GM12873 (cell line): ENCODE measurements at regions not wholly inside any gene's neighbourhood (a gene's known extent, or its start where the extent isn't known, plus 50 kb on each side); places are given as distances from the start of the nearest gene placed in this dataset.

ENCODE experiments used
- CTCF ChIP-seq: IDR thresholded peaks from 2 replicates; pipeline ENCODE4 v1.5.1; 2012; ENCODE audit warnings: low read depth, mild to moderate bottlenecking, moderate library complexity, low read length, control low read depth; ENCODE audit not compliant: insufficient read depth; ENCODE audit errors: missing control alignments

GRCh38 chr18:50461251-50461650 lies 86.4 kb downstream of the SKA1 start:
- no peak for TF ChIP-seq CTCF

- no peak for TF ChIP-seq CTCF
Observed at GRCh38 chr18:50465211-50466153, 90.6 kb downstream of the SKA1 start.

- no peak for TF ChIP-seq CTCF
Observed at GRCh38 chr18:50466634-50467033, 91.8 kb downstream of the SKA1 start.

- TF ChIP-seq CTCF = no peak
Observed at GRCh38 chr18:50468807-50469206, 91.1 kb upstream of the MAPK4 start.

- TF ChIP-seq CTCF = no peak
Observed at GRCh38 chr18:50469380-50469781, 90.5 kb upstream of the MAPK4 start.

- no peak for TF ChIP-seq CTCF
Observed at GRCh38 chr18:50472941-50473340, 86.9 kb upstream of the MAPK4 start.

- TF ChIP-seq CTCF = no peak
Observed at GRCh38 chr18:50473881-50474280, 86.0 kb upstream of the MAPK4 start.
